HEK293 (cell line): ENCODE measurements at regions not wholly inside any gene's neighbourhood (a gene's known extent, or its start where the extent isn't known, plus 50 kb on each side); places are given as distances from the start of the nearest gene placed in this dataset.

Experiments used
- CTCF ChIA-PET: fragments of 350-600 bp; formaldehyde crosslinking; extraction: SDS; loops from one replicate; lab custom pipeline; 2021; ENCODE audit warnings: antibody characterized with exemption; lab: Yijun Ruan, JAX
- POLR2A ChIA-PET: fragments of 300-600 bp; formaldehyde crosslinking; extraction: SDS; loops from one replicate; lab custom pipeline; 2020; ENCODE audit warnings: antibody characterized with exemption, inconsistent platforms; lab: Yijun Ruan, JAX
- H3K27ac ChIP-seq: fragments of 200-500 bp; sonication (Bioruptor generic); 2 replicates; pipeline ENCODE4 v1.5.1; 2014; ENCODE audit warnings: low read depth, low read length, control low read depth, inconsistent platforms; ENCODE audit errors: extremely low read depth
- H3K36me3 ChIP-seq, 2 experiments: fragments of 200-500 bp in 1 of 2; sonication (Bioruptor generic) in 1 of 2; 1 replicate in 1 of 2; 2 replicates in 1 of 2; pipeline ENCODE4 v1.5.1; 2014 to 2017; ENCODE audit warnings: inconsistent platforms in 2 of 2, low read length in 2 of 2; ENCODE audit not compliant: control insufficient read depth in 2 of 2, insufficient read depth in 1 of 2
- H3K4me1 ChIP-seq: fragments of 200-500 bp; sonication (Bioruptor generic); 2 replicates; pipeline ENCODE4 v1.5.1; 2014; ENCODE audit warnings: mild to moderate bottlenecking, low read length, inconsistent platforms; ENCODE audit not compliant: control insufficient read depth, insufficient read depth
- H3K4me3 ChIP-seq: 2 replicates; pipeline ENCODE4 v1.5.1; 2011; ENCODE audit warnings: low read depth, mild to moderate bottlenecking, control low read depth, low read length, moderate library complexity
- H3K9me3 ChIP-seq: fragments of 200-500 bp; sonication (Bioruptor generic); 2 replicates; pipeline ENCODE4 v1.5.1; 2014; ENCODE audit warnings: low read depth, low read length, inconsistent platforms; ENCODE audit not compliant: control insufficient read depth, insufficient read depth
- FEZF1 ChIP-seq: fragments of 450-650 bp; formaldehyde crosslinking; IDR thresholded peaks from 2 replicates; pipeline ENCODE4 v1.5.1; 2016; ENCODE audit warnings: missing biosample characterization, missing genetic modification characterization
- GLIS2 ChIP-seq: fragments of 450-650 bp; formaldehyde crosslinking; IDR thresholded peaks from 2 replicates; pipeline ENCODE4 v1.5.1; 2016; ENCODE audit warnings: missing biosample characterization, missing genetic modification characterization
- KLF1 ChIP-seq: fragments of 450-650 bp; formaldehyde crosslinking; IDR thresholded peaks from 2 replicates; pipeline ENCODE4 v1.5.1; 2016; ENCODE audit warnings: missing biosample characterization, missing genetic modification characterization
- MEIS1 ChIP-seq: sonication (generic); formaldehyde crosslinking; IDR thresholded peaks from 2 replicates; pipeline ENCODE4 v1.8.1; 2022; ENCODE audit warnings: missing genetic modification reagents, mild to moderate bottlenecking, borderline replicate concordance
- SCRT2 ChIP-seq: fragments of 450-650 bp; formaldehyde crosslinking; IDR thresholded peaks from 2 replicates; pipeline ENCODE4 v1.5.1; 2016; ENCODE audit warnings: missing biosample characterization, missing genetic modification characterization
- YY2 ChIP-seq: fragments of 450-650 bp; formaldehyde crosslinking; IDR thresholded peaks from 2 replicates; pipeline ENCODE4 v1.5.1; 2016; ENCODE audit warnings: missing biosample characterization, missing genetic modification characterization
- ZFP3 ChIP-seq: fragments of 450-650 bp; formaldehyde crosslinking; IDR thresholded peaks from 2 replicates; pipeline ENCODE4 v1.5.1; 2016; ENCODE audit warnings: low read depth, missing biosample characterization, missing genetic modification characterization
- ZNF10 ChIP-seq: fragments of 450-650 bp; formaldehyde crosslinking; IDR thresholded peaks from 2 replicates; pipeline ENCODE4 v1.5.1; 2017; ENCODE audit warnings: missing biosample characterization, missing genetic modification characterization
- ZNF214 ChIP-seq: fragments of 450-650 bp; formaldehyde crosslinking; IDR thresholded peaks from 2 replicates; pipeline ENCODE4 v1.5.1; 2017; ENCODE audit warnings: missing biosample characterization, mild to moderate bottlenecking, missing genetic modification characterization, borderline replicate concordance
- ZNF23 ChIP-seq: fragments of 450-650 bp; formaldehyde crosslinking; IDR thresholded peaks from 2 replicates; pipeline ENCODE4 v1.5.1; 2016; ENCODE audit warnings: missing biosample characterization, missing genetic modification characterization, borderline replicate concordance
- ZNF311 ChIP-seq: fragments of 450-650 bp; formaldehyde crosslinking; IDR thresholded peaks from 2 replicates; pipeline ENCODE4 v1.5.1; 2017; ENCODE audit warnings: missing biosample characterization, missing genetic modification characterization, borderline replicate concordance
- ZNF473 ChIP-seq: fragments of 450-650 bp; formaldehyde crosslinking; IDR thresholded peaks from 2 replicates; pipeline ENCODE4 v1.5.1; 2017; ENCODE audit warnings: missing biosample characterization, missing genetic modification characterization
- ZNF501 ChIP-seq: fragments of 450-650 bp; formaldehyde crosslinking; IDR thresholded peaks from 2 replicates; pipeline ENCODE4 v1.5.1; 2016; ENCODE audit warnings: missing biosample characterization, missing genetic modification characterization
- ZNF518A ChIP-seq: fragments of 450-650 bp; formaldehyde crosslinking; conservative IDR thresholded peaks from 2 replicates; pipeline ENCODE4 v1.5.1; 2016; ENCODE audit warnings: low read depth, missing biosample characterization, missing genetic modification characterization
- ZNF558 ChIP-seq: fragments of 450-650 bp; formaldehyde crosslinking; IDR thresholded peaks from 2 replicates; pipeline ENCODE4 v1.5.1; 2016; ENCODE audit warnings: missing biosample characterization, missing genetic modification characterization
- ZNF580 ChIP-seq: fragments of 450-650 bp; formaldehyde crosslinking; IDR thresholded peaks from 2 replicates; pipeline ENCODE4 v1.5.1; 2016; ENCODE audit warnings: missing biosample characterization, missing genetic modification characterization
- ZNF621 ChIP-seq: fragments of 450-650 bp; formaldehyde crosslinking; IDR thresholded peaks from 2 replicates; pipeline ENCODE4 v1.5.1; 2017; ENCODE audit warnings: missing biosample characterization, missing genetic modification characterization
- ZNF623 ChIP-seq: fragments of 450-650 bp; formaldehyde crosslinking; IDR thresholded peaks from 2 replicates; pipeline ENCODE4 v1.5.1; 2016; ENCODE audit warnings: missing biosample characterization, missing genetic modification characterization
- ZNF645 ChIP-seq: fragments of 450-650 bp; formaldehyde crosslinking; IDR thresholded peaks from 2 replicates; pipeline ENCODE4; 2016; ENCODE audit warnings: missing biosample characterization, missing genetic modification characterization
- ZNF664 ChIP-seq: fragments of 450-650 bp; formaldehyde crosslinking; IDR thresholded peaks from 2 replicates; pipeline ENCODE4 v1.5.1; 2016; ENCODE audit warnings: missing biosample characterization, missing genetic modification characterization
- ZNF677 ChIP-seq: fragments of 450-650 bp; IDR thresholded peaks from 2 replicates; pipeline ENCODE4 v1.5.0; 2018; ENCODE audit warnings: missing biosample characterization, mild to moderate bottlenecking, missing genetic modification characterization, moderate library complexity
- ZNF768 ChIP-seq: fragments of 450-650 bp; formaldehyde crosslinking; IDR thresholded peaks from 2 replicates; pipeline ENCODE4 v1.5.1; 2018; ENCODE audit warnings: missing biosample characterization, mild to moderate bottlenecking, missing genetic modification characterization

GRCh38 chr1:4006676-4007374 lies 106.8 kb upstream of the C1orf174 start:
- CTCF ChIA-PET: interaction anchor here (0.8 kb wide), 1 partner anchor 282 kb away, joined by 3 read pairs; no protein-coding TSS in a partner anchor
- Histone ChIP-seq H3K9me3 (no peaks in the 10 kb centered on the region), H3K4me3 (no peak overlapping the region), H3K27ac (no peak overlapping the region), H3K36me3 (no peaks in the 10 kb centered on the region), H3K4me1 (no peaks in the 10 kb centered on the region)
- TF ChIP-seq ZNF621: no peak
- POLR2A ChIA-PET: no interaction called here

- H3K36me3 ChIP-seq: no peaks in the 10 kb centered on the region
- CTCF ChIA-PET: no interaction called here
- H3K9me3 ChIP-seq: no peaks in the 10 kb centered on the region
- H3K27ac ChIP-seq: no peak overlapping the region
- TF ChIP-seq ZNF23 (tag by site-specific recombination) (no peak), ZNF501 (tag by site-specific recombination) (no peak), ZNF664 (no peak), ZFP3 (no peak), ZNF311 (no peak), YY2 (tag by site-specific recombination) (no peak), ZNF518A (tag by site-specific recombination) (no peak), ZNF558 (tag by site-specific recombination) (no peak)
- TF ChIP-seq, all 188 proteins: peak for 0
- Histone ChIP-seq H3K4me1 (no peaks in the 10 kb centered on the region), H3K4me3 (no peak overlapping the region)
- POLR2A ChIA-PET: no interaction called here
These were observed 110.2 kb upstream of the C1orf174 start for GRCh38 chr1:4010284-4010683.

GRCh38 chr1:4010814-4011605 lies 110.9 kb upstream of the C1orf174 start:
- Histone ChIP-seq H3K9me3 (no peaks in the 10 kb centered on the region), H3K36me3 (no peaks in the 10 kb centered on the region), H3K27ac (no peak overlapping the region), H3K4me3 (no peak overlapping the region), H3K4me1 (no peaks in the 10 kb centered on the region)
- ChIA-PET POLR2A (no interaction called here), CTCF (no interaction called here)
- TF ChIP-seq ZNF473 (tag by site-specific recombination): no peak
- TF ChIP-seq FEZF1 (tag by site-specific recombination): no peak
- no peak for TF ChIP-seq ZNF580 (tag by site-specific recombination)
- no peak for TF ChIP-seq MEIS1 (CRISPR knock-in tag)
- no peak for TF ChIP-seq ZNF623 (tag by site-specific recombination)
- TF ChIP-seq ZNF214: no peak
- TF ChIP-seq ZNF768: no peak
- TF ChIP-seq ZNF645 (tag by site-specific recombination): no peak
- no peak for TF ChIP-seq KLF1 (tag by site-specific recombination)
- TF ChIP-seq SCRT2: no peak
- TF ChIP-seq ZNF677 (tag by site-specific recombination): no peak
- TF ChIP-seq GLIS2 (tag by site-specific recombination): no peak
- no peak for TF ChIP-seq ZNF10 (tag by site-specific recombination)
